ENCODE measurements at regions not wholly inside any gene's neighbourhood (a gene's known extent, or its start where the extent isn't known, plus 50 kb on each side); places are given as distances from the start of the nearest gene placed in this dataset.

- no peak for DNase-seq
Observed at GRCh38 chr4:10201381-10202223, 85.0 kb upstream of the WDR1 start.

- DNase-seq: no peak
Observed at GRCh38 chr4:10200869-10201268, 84.3 kb upstream of the WDR1 start.

DNA sequence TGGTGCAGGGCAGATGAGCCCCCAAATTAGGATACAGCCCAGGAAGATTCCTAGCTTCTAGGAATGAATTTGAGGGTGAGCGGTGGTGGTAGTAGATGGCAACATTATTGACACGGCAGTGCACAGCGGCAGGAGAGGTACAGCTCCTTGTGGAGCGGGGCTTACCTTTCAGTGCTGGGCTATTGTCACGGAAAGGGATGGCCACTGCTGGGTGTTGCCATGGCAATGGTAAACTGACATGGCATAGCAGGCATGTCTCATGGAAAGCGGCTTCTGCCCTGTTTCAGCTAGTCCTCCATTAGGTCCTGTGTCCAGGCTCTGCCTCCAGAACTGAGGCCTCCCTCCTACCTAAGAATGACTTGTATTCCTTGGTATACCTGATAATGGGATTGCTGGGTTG is 81.8 kb upstream of the WDR1 start:
- no peak for DNase-seq

- no peak for DNase-seq
Observed at GRCh38 chr4:10197952-10198351, 81.4 kb upstream of the WDR1 start.

GRCh38 chr4:10196191-10196590 is 79.6 kb upstream of the WDR1 start:
- DNase-seq: no peak

DNA sequence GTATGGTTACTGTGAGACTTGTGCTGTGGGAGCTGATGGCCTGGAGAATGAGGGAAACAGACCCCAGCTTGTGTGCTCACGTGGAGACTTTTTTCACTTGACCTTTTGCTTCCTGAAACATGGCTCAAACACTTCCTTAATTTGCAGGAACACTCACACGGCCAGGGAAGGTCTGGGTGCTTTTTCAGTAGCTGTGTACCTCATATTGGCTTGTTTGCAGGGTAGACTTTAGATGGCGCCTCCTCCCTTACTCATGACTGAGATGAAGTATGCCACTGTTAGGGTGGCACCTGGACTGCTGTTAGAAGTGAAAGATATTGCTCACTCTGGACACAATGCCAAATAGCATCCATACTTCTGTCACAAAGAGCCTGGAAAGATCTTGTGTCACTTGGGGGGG is 75.7 kb upstream of the WDR1 start:
- DNase-seq: no peak

GRCh38 chr4:10188400-10189004 is 71.9 kb upstream of the WDR1 start:
- no peak for DNase-seq

DNA sequence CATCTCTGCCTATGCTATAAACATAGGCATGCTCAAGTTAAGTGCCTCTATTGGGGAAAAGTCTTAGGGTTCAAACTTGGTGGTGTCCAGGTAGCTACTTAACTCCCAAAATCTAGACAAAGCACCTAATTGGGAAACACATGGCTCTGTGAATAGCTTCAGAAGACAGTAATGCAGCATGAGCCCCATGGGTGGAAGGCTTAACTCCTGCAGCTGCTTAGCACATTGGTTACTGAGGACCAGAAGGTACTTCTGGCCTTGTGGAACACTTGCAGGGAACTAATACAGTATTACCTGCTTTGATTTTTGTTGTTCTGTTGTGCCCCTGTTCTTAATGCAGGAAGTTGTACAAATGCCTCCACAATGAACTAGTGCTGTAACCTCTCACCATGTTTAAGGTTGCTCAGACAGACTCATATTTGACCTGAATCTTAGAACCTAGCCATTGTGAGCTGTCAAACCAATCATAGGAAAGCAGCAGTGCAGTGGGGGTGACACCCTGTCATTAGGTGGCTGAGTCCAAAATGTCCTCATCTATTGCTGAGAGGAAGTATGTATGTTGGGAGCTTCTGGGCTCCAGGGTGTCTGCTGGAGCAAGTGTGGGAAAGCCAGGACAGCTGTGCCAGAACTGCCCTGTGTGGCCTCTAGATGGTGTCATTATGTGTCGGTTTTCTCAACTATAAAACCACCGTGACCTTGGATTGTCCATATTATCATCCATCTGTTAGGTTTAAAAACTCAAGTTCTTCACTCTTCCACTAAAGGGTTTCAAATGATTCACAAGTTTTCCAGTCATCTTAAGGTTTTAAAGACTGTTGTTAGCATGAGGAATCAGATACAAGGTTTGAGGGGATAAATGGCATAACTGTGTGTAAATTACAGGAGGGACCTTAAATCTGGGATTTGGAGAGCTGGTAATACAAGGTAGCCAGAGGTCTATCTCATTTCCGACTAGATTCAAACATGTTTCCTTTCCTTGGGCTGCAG is 69.9 kb upstream of the WDR1 start:
- no peak for DNase-seq

GRCh38 chr4:10185518-10186227 is 69.1 kb upstream of the WDR1 start:
- no peak for DNase-seq

DNA sequence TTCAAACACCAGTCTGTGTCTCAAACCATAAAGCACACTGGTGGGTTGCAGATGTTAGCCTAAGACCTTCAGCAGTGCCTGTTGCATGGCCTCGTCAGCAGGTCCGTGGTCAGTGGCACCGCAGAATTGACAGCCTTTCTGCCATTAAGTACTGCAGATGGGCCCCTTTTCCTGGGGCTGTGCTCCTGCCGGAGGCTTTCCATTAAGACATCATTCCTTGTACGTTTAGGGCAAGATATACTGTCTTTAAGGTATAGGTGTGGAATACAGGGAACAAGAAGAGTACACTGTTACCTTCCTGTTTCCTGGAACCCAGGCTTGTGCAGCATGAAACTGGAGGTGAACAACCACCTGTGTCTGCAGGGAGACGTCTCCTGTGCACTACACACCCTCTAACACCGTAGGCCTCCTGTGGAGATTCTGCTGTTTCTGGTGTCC is 67.9 kb upstream of the WDR1 start:
- DNase-seq: no peak

DNA sequence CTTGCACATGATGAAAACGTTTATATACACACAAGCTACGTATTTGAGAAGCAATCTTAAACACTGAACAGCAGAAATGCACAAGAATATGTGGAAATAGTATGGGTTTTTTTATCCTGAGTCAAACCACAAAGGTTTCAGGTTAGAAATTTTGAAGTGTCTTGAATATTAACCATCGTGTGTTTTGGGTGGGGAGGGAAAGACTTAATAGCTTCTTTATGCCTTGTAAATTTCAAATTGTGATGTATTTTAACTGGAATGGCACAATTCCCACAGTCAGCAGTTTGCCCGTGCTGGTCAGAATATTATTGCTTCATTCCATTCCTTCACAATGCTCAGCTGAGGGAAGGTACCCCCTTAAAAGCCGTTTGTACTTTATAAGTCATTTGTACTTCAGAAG is 67.4 kb upstream of the WDR1 start:
- DNase-seq: no peak

- DNase-seq: no peak
Observed at GRCh38 chr4:10183462-10183861, 66.9 kb upstream of the WDR1 start.

DNA sequence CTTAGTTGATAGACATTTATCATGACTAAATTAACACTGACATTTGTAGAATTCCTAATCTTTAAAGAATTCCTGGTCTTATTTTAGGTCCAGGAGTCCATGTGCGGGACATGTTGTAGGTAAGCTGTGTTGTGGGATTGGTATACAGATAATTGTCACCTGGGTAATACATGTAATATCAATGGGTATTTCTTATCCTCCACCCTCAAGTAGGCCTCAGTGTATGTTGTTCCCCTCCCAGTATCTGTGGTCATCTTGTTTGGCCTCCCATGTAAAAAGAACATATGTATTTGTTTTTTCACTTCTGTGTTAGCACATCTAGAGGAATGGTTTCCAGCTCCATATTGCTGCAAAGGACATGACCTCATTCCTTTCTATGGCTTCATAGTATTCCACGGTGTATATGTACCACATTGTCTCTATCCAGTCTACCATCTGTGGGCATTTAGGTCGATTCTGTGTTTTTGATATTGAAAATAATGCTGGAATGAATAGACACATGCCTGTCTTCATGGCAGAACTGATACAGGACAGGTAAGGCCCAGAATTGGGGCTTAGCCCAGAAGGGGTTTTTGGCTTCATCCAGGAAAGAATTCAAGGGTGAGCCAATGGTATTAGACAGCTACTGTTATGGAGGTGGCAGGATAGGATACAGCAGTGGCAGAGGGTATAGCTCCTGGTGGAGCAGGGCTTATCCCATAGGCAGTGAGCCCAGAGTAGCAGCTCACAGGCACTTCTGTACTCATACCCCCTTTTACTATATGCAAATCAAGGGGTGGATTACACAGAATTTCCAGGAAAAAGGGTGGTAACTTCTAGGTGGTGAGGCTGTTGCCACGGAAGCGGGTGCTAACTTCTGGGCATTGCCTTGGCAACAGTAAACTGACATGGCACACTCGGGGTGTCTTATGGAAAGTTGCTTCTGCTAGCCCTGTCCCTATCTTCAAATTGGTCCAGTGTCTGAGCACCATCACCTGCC is 66.1 kb upstream of the WDR1 start:
- no peak for DNase-seq

GRCh38 chr4:10181745-10182445 is 65.3 kb upstream of the WDR1 start:
- no peak for DNase-seq

DNA sequence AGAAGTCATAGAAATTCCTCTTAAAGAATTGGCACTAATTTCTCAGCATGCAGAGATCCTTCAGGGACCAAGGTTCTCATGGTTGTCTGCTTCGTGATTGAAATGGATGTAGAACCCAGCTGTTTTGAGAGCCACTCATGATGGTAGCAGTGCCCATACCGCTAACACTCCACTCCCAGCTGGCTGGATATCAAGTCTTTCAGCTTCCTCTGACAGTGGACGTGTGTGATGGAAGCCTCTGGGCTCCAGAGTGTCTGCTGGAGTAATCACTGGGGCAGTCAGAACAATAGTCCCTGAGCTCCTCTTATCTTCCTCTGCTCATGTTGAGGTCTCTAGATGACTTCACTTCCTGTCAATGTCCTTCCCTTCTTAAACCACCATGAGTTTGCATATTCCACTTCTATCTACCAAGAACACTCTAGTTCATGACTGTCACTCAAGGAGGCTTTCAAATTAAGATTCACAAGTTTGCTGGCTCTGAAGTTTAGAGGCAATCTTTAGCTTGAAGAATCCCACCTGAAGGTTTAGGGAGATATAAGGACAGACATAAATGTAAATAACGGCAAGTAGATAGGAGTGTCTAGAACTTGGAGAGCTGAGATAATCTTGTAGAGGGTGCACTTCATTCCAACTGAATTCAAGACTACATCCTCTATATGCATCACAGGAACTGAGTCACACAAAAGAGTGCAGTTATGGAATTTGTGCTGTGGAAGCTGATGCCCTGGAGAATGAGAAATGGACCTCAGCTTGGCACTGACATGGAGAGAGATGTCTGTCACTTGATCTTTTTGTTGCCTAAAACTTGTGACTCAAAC is 64.5 kb upstream of the WDR1 start:
- DNase-seq: no peak

DNA sequence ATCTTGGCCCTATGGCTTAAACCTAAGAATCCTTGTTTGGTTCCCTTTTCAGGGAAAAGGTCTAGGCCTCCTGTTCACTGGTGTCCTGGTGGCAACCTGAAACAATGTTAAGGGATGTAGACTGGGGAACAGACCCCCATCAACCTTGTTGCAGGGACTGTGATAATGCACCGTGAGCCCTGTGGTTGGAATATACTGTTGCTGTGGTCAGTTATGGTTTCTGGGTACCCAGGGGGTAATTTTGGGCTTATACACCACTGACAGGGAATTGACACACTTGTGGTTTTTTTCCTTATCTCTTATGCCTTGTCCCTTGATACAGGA is 64.0 kb upstream of the WDR1 start:
- no peak for DNase-seq

DNA sequence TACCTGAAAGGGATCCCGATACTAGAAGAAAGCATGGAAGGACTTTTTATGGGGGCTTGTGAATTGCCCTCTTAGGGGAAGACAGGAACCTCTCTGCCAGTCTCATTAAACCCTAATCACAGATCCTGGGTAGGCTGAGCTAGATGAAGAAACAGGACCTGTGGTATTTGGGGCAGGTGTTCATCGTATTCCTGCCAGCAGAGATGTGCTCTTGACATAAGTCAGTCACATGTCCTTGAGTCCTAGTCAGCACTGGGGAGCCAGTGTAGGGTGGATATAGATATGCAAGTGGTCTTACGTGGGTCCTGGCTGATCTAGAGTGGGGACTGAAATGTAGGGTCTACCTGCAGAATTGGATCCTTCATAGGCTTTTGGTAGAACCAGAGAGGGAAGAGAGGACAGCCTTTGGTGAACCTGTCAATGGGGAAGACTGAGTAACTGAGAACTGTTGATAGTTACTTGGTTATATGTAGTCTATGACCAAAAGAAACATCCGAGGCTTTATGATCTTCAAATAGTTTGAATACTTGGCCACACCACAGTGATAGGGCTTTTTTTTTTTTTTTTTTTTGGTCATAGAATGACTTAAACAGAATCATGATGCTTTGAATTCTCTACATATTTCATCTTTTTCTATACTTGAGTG is 63.5 kb upstream of the WDR1 start:
- no peak for DNase-seq

GRCh38 chr4:10178763-10179162 is 62.2 kb upstream of the WDR1 start:
- DNase-seq: no peak

DNA sequence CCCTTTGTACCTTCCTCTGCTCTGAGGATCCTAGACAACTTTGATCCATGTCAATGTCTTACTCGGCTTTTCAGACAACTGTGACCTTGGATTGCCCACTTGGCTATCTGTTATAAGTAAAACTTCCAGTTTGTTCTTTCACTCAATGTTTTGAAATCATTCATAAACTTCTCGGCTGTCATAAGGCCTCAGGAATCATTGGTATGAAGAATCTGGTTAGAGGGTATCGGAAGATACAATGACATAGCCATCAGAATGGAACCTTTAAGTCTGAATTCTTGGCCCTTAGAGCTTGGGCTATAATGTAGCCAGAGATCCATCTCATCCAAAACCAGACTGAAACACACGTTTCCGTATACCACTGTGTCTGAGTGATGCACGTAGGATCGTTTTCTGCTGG is 59.0 kb upstream of the WDR1 start:
- DNase-seq: no peak

All from NCI-H1417 treated with DMSO at 0.1 percent for 48 hours (cell line).